ENCODE measurements at regions not wholly inside any gene's neighbourhood (a gene's known extent, or its start where the extent isn't known, plus 50 kb on each side); places are given as distances from the start of the nearest gene placed in this dataset.

DNA sequence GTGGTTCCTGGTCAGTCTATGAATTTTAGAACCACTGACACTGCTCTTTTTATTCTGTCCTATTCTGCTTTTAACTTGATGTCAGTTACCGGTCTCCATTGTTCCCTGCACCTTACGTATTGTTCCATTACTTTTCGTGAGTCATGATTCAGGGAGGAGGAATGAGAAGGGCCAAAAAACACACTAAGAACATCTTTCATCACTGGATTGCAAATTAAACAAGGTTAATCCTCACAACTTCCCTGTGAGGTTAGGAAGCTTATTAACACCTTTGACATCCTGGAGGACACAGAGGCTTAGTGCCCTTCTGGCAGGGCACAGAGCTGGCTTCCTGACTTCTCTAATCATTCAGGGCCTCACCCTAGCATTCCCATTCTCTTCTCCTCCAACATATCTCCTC lies 227.6 kb upstream of the SATB1 start:
- no peak overlapping the region for H3K4me3 ChIP-seq (ENCODE audit: low read depth, low read length)
- TF ChIP-seq, protein P1, sequence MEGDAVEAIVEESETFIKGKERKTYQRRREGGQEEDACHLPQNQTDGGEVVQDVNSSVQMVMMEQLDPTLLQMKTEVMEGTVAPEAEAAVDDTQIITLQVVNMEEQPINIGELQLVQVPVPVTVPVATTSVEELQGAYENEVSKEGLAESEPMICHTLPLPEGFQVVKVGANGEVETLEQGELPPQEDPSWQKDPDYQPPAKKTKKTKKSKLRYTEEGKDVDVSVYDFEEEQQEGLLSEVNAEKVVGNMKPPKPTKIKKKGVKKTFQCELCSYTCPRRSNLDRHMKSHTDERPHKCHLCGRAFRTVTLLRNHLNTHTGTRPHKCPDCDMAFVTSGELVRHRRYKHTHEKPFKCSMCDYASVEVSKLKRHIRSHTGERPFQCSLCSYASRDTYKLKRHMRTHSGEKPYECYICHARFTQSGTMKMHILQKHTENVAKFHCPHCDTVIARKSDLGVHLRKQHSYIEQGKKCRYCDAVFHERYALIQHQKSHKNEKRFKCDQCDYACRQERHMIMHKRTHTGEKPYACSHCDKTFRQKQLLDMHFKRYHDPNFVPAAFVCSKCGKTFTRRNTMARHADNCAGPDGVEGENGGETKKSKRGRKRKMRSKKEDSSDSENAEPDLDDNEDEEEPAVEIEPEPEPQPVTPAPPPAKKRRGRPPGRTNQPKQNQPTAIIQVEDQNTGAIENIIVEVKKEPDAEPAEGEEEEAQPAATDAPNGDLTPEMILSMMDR (IDR thresholded peaks at IDR 0.05; ENCODE audit: insufficient read depth, low read length, missing control alignments) = no peak
- ChIA-PET POLR2A (no interaction called here), CTCF (no interaction called here)
- DNase-seq (ENCODE audit: low read depth, low spot score) = no peak

DNA sequence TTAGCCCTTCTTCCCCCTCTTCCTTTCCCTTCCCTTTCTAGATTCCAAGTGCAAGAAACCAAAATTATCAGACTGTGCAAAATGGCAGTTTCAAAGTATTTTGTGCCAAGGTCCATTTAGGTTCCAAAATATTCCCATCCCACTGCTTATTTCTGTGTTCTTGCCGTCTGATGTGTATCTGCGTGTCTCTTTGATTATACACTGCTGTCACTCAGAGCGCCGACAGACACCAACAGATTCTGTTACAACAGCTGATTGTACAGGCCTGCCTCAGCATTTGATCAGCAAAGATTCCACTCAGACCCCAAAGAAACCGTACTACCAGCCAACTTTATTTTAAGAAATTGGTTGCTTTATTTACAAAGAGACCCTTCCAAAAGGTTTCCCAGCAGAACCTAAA lies 225.6 kb upstream of the SATB1 start:
- ChIA-PET POLR2A (no interaction called here), CTCF (no interaction called here)
- DNase-seq (ENCODE audit: low read depth, low spot score) = no peak
- TF ChIP-seq, protein P1 (IDR thresholded peaks at IDR 0.05; ENCODE audit: insufficient read depth, low read length, missing control alignments) = no peak
- H3K4me3 ChIP-seq (ENCODE audit: low read depth, low read length) = no peak overlapping the region

DNA sequence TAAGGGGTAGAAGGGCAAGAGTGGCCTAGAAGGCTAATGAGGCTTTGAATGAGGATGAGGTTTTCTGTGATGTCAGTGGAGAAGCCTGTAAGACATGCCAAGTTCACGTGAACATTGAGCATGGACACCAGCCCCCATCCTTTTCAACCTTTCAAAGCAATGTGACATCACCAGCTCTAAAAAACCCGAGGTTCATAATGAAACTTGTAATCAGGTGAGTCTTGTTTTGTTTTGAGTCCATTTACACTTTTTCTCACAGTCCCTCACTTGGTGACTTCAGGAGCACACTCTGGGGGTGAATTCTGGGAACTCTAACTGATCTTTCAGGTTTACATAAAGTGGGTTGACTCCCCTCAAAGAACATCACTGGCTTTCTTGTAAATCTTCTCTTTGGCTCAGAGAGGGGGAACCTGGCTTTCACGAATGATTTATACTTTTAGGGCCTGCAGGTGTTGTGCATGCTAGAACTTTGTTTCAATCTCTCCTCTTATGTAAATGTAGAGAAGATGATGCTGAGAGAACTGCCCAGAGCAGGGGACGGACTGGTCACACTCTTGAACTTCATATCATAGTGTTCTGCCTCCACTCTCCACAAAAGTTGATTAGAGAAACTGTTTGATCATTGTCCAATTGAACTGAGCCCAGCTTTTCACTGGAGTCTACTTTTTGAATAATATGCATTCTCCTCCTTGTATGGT lies 224.7 kb upstream of the SATB1 start:
- no peak for DNase-seq (ENCODE audit: low read depth, low spot score)
- TF ChIP-seq, protein P1 (IDR thresholded peaks at IDR 0.05; ENCODE audit: insufficient read depth, low read length, missing control alignments) = no peak
- POLR2A ChIA-PET = no interaction called here
- H3K4me3 ChIP-seq (ENCODE audit: low read depth, low read length) = no peak overlapping the region
- CTCF ChIA-PET = no interaction called here

DNA sequence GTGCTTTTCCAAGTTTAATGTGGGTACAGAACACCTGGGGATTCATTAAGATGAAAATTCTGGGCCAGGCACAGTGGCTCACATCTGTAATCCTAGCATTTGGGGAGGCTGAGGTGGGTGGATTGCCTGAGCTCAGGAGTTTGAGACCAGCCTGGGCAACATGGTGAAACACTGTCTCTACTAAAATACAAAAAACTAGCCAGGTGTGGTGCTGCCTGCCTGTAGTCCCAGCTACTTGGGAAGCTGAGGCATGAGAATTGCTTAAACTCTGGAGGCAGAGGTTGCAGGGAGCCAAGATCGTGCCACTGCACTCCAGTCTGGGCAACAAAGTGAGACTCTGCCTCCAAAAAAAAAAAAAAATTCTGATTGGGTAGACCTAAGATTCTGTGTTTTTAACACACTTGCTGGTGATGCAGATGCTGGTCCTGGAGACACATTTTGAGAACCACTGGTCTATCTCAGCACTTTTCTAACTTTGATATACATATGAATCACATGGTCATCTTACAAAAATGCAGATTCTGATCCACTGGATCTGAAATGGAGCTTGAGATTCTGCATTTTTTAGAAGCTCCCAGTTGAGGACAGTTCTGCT lies 223.8 kb upstream of the SATB1 start:
- ChIA-PET POLR2A (no interaction called here), CTCF (no interaction called here)
- no peak for DNase-seq (ENCODE audit: low read depth, low spot score)

DNA sequence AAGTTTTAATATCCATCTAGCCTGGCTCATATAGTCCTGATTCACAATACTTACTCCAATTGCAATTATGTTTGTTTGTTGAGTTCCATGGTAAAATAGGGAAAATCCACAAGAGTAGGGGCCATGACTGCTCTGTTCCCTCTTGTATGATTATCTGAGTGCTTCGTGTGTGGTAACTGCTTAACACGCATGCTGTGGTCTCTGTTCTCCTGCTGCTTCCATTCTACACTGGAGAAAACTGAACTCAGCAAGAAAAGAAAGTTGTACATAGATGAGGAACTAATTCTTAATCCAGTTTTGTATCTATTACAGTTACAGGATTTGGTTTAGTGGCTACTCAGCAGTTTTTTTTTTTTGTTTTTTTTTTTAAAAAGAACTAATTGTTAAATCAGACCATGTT lies 223.0 kb upstream of the SATB1 start:
- DNase-seq (ENCODE audit: low read depth, low spot score) = no peak
- TF ChIP-seq, protein P1 (IDR thresholded peaks at IDR 0.05; ENCODE audit: insufficient read depth, low read length, missing control alignments) = no peak
- H3K4me3 ChIP-seq (ENCODE audit: low read depth, low read length) = no peak overlapping the region
- POLR2A ChIA-PET = no interaction called here
- CTCF ChIA-PET = no interaction called here

More for the DNA sequence above, 223.8 kb upstream of the SATB1 start:
- TF ChIP-seq, protein P1 (IDR thresholded peaks at IDR 0.05; ENCODE audit: insufficient read depth, low read length, missing control alignments) = no peak
- H3K4me3 ChIP-seq (ENCODE audit: low read depth, low read length) = no peak overlapping the region

DNA sequence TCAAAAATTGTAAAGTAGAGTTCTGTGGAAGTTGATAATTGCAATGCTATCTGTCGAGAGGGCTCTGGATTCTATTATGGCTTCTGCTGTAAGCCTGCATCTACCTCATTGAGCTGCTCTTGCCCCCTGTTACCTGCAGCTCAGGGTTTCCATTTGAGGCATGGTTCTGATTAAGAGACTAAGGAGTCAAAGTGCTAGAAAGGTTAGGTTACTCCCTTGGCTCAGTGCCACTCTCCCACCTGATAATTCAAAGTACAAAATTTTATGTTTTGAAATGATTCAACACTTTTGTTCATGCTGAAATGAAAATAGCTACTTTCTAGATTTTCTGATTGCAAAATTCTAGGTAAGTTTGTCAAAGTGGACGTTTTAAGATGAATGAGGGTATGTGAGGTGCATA lies 220.5 kb upstream of the SATB1 start:
- DNase-seq (ENCODE audit: low read depth, low spot score) = no peak
- ChIA-PET CTCF (no interaction called here), POLR2A (no interaction called here)
- H3K4me3 ChIP-seq (ENCODE audit: low read depth, low read length) = no peak overlapping the region
- TF ChIP-seq, protein P1 (IDR thresholded peaks at IDR 0.05; ENCODE audit: insufficient read depth, low read length, missing control alignments) = no peak

Data from AG04449 (cell line).